H9 (cell line): ENCODE measurements at regions not wholly inside any gene's neighbourhood (a gene's known extent, or its start where the extent isn't known, plus 50 kb on each side); places are given as distances from the start of the nearest gene placed in this dataset.

Experiments
- DNase-seq: peaks from one replicate; pipeline ENCODE4 v3.0.0-alpha.2; 2017
- H2AFZ ChIP-seq: one replicate; pipeline ENCODE4 v1.6.1; 2013; ENCODE audit warnings: mild to moderate bottlenecking, low read length, control low read depth, moderate library complexity
- H2AK5ac ChIP-seq: 2 replicates; pipeline ENCODE4 v1.6.1; 2013; ENCODE audit warnings: low read length, control low read depth, mixed read lengths; ENCODE audit not compliant: insufficient read length
- H2BK120ac ChIP-seq: one replicate; pipeline ENCODE4 v1.6.1; 2013; ENCODE audit warnings: low read depth, mild to moderate bottlenecking, low read length, control low read depth, inconsistent platforms; ENCODE audit not compliant: poor library complexity, severe bottlenecking
- H2BK12ac ChIP-seq: 2 replicates; pipeline ENCODE4 v1.6.1; 2013; ENCODE audit warnings: low read length, control low read depth, mixed read lengths, low read depth; ENCODE audit not compliant: insufficient read length
- H2BK15ac ChIP-seq: 2 replicates; pipeline ENCODE4 v1.6.1; 2013; ENCODE audit warnings: low read depth, low read length, control low read depth
- H2BK20ac ChIP-seq: one replicate; pipeline ENCODE4 v1.6.1; 2013; ENCODE audit warnings: low read depth, mild to moderate bottlenecking, low read length, control low read depth, inconsistent platforms; ENCODE audit not compliant: poor library complexity, severe bottlenecking
- H2BK5ac ChIP-seq: 2 replicates; pipeline ENCODE4 v1.6.1; 2013; ENCODE audit warnings: low read length, control low read depth, mixed read lengths; ENCODE audit not compliant: insufficient read length
- H3K14ac ChIP-seq: 2 replicates; pipeline ENCODE4 v1.6.1; 2013; ENCODE audit warnings: low read length, control low read depth; ENCODE audit not compliant: insufficient read depth
- H3K18ac ChIP-seq: 2 replicates; pipeline ENCODE4 v1.6.1; 2013; ENCODE audit warnings: low read depth, mild to moderate bottlenecking, mixed read lengths, low read length, control low read depth; ENCODE audit not compliant: insufficient read length
- H3K23ac ChIP-seq: 2 replicates; pipeline ENCODE4 v1.6.1; 2013; ENCODE audit warnings: low read length, control low read depth, mixed read lengths, low read depth; ENCODE audit not compliant: insufficient read length
- H3K23me2 ChIP-seq: 2 replicates; pipeline ENCODE4 v1.6.1; 2013; ENCODE audit warnings: low read depth, mild to moderate bottlenecking, mixed read lengths, low read length, control low read depth; ENCODE audit not compliant: insufficient read length, poor library complexity, severe bottlenecking
- H3K27ac ChIP-seq: 2 replicates; pipeline ENCODE4 v1.5.1; 2013; ENCODE audit warnings: low read length, control low read depth, mixed read lengths, low read depth; ENCODE audit not compliant: insufficient read length
- H3K27me3 ChIP-seq: 2 replicates; pipeline ENCODE4 v1.6.1; 2013; ENCODE audit warnings: low read length, control low read depth, inconsistent platforms; ENCODE audit not compliant: insufficient read depth
- H3K4ac ChIP-seq: 2 replicates; pipeline ENCODE4 v1.6.1; 2013; ENCODE audit warnings: low read depth, mild to moderate bottlenecking, control low read depth, inconsistent platforms, low read length, moderate library complexity
- H3K4me1 ChIP-seq: 2 replicates; pipeline ENCODE4 v1.6.1; 2013; ENCODE audit warnings: low read length, control low read depth, inconsistent platforms; ENCODE audit not compliant: insufficient read depth
- H3K4me2 ChIP-seq: 2 replicates; pipeline ENCODE4 v1.6.1; 2013; ENCODE audit warnings: low read length, control low read depth, mixed read lengths; ENCODE audit not compliant: insufficient read length, insufficient read depth
- H3K56ac ChIP-seq: 2 replicates; pipeline ENCODE4 v1.6.1; 2013; ENCODE audit warnings: low read depth, mild to moderate bottlenecking, mixed read lengths, low read length, control low read depth; ENCODE audit not compliant: insufficient read length
- H3K79me1 ChIP-seq: 2 replicates; pipeline ENCODE4 v1.6.1; 2013; ENCODE audit warnings: low read depth, mild to moderate bottlenecking, moderate library complexity, low read length, control low read depth, inconsistent platforms; ENCODE audit not compliant: insufficient read depth, poor library complexity, severe bottlenecking
- H3K79me2 ChIP-seq: 2 replicates; pipeline ENCODE4 v1.6.1; 2013; ENCODE audit warnings: low read length, control low read depth, inconsistent platforms; ENCODE audit not compliant: insufficient read depth
- H3K9ac ChIP-seq: 2 replicates; pipeline ENCODE4 v1.6.1; 2013; ENCODE audit warnings: low read length, control low read depth, mixed read lengths; ENCODE audit not compliant: insufficient read length; ENCODE audit errors: extremely low read depth
- H3K9me3 ChIP-seq: one replicate; pipeline ENCODE4 v1.6.1; 2013; ENCODE audit warnings: low read depth, low read length, inconsistent platforms; ENCODE audit not compliant: control insufficient read depth
- H3T11ph ChIP-seq: one replicate; pipeline ENCODE4 v1.6.1; 2013; ENCODE audit warnings: mild to moderate bottlenecking, low read length, control low read depth, inconsistent platforms
- H4K20me1 ChIP-seq: one replicate; pipeline ENCODE4 v1.6.1; 2013; ENCODE audit not compliant: control insufficient read depth, insufficient read length, insufficient read depth
- H4K5ac ChIP-seq: 2 replicates; pipeline ENCODE4 v1.6.1; 2013; ENCODE audit warnings: low read depth, mild to moderate bottlenecking, mixed read lengths, low read length, control low read depth; ENCODE audit not compliant: insufficient read length
- H4K8ac ChIP-seq: replicated peaks from 2 replicates; pipeline ENCODE4 v1.6.1; 2013; ENCODE audit warnings: low read length, control low read depth, mixed read lengths, low read depth; ENCODE audit not compliant: insufficient read length
- H4K91ac ChIP-seq: 2 replicates; pipeline ENCODE4 v1.6.1; 2013; ENCODE audit warnings: low read depth, mild to moderate bottlenecking, moderate library complexity, mixed read lengths, low read length, control low read depth; ENCODE audit not compliant: insufficient read length
- H3K27ac Mint-ChIP-seq, 3 experiments: 2 replicates in 2 of 3; 3 replicates in 1 of 3; pipeline ENCODE4 v1.8.0; 2020 to 2021; ENCODE audit warnings: mixed read lengths in 3 of 3, mild to moderate bottlenecking in 1 of 3, moderate library complexity in 1 of 3
- H3K27me3 Mint-ChIP-seq: 2 replicates; pipeline ENCODE4 v1.8.0; 2021; ENCODE audit warnings: low read depth, mild to moderate bottlenecking, moderate library complexity, mixed read lengths
- H3K36me3 Mint-ChIP-seq, 3 experiments: 2 replicates in 2 of 3; 3 replicates in 1 of 3; pipeline ENCODE4 v1.8.0; 2020 to 2021; ENCODE audit warnings: low read depth in 3 of 3, mixed read lengths in 3 of 3; ENCODE audit not compliant: insufficient read depth in 1 of 3
- H3K4me1 Mint-ChIP-seq, 2 experiments: 2 replicates each; pipeline ENCODE4 v1.8.0; 2020; ENCODE audit warnings: mixed read lengths in 2 of 2
- H3K4me3 Mint-ChIP-seq, 2 experiments: 2 replicates in 1 of 2; 3 replicates in 1 of 2; pipeline ENCODE4 v1.8.0; 2020 to 2021; ENCODE audit warnings: mild to moderate bottlenecking in 2 of 2, mixed read lengths in 2 of 2, moderate library complexity in 1 of 2
- H3K9me3 Mint-ChIP-seq, 2 experiments: 2 replicates in 1 of 2; 3 replicates in 1 of 2; pipeline ENCODE4 v1.8.0; 2020; ENCODE audit warnings: mild to moderate bottlenecking in 2 of 2, mixed read lengths in 2 of 2, moderate library complexity in 1 of 2
- CTCF ChIP-seq: fragments of 200-600 bp; sonication (generic); conservative IDR thresholded peaks from 3 replicates; pipeline ENCODE4 v1.8.0; 2021; ENCODE audit warnings: antibody characterized with exemption, mild to moderate bottlenecking
- WGBS: extraction: QIAGEN DNeasy Blood & Tissue Kit; methylation state at CpG from one replicate; pipeline ENCODE4 v1.1.7; 2013; ENCODE audit warnings: missing lambda C conversion rate, low lambda C conversion rate, mixed read lengths; ENCODE audit not compliant: insufficient read length; ENCODE audit errors: extremely low coverage; 5-methylcytosine and 5-hydroxymethylcytosine counted together

- Histone ChIP-seq H3K23me2 (no peaks in the 10 kb centered on the region), H3K14ac (no peak overlapping the region), H2BK15ac (no peak overlapping the region), H3K4me1 (no peaks in the 10 kb centered on the region; the same call in 1 of the 2 replicates), H3K79me1 (no peaks in the 10 kb centered on the region), H3K9me3 (no peaks in the 10 kb centered on the region), H2BK12ac (no peak overlapping the region), H4K5ac (no peak overlapping the region), H2BK5ac (no peak overlapping the region), H3K23ac (no peak overlapping the region), H3K18ac (no peak overlapping the region), H4K8ac (no peak overlapping the region), H3T11ph (no peak overlapping the region), H3K27ac (no peak overlapping the region), H2BK20ac (no peak overlapping the region), H4K91ac (no peak overlapping the region), H4K20me1 (no peaks in the 10 kb centered on the region), H2AK5ac (no peak overlapping the region), H3K4me2 (no peak overlapping the region), H2BK120ac (no peak overlapping the region), H2AFZ (no peak overlapping the region), H3K9ac (no peak overlapping the region), H3K79me2 (no peaks in the 10 kb centered on the region), H3K27me3 (no peaks in the 10 kb centered on the region), H3K4ac (no peak overlapping the region), H3K56ac (no peak overlapping the region)
- DNase-seq: no peak
- peaks cover 4 to 6% (median 6%) of the 10 kb centered on the region in 3 experiments; a peak in 6 of 7 replicates for H3K36me3 Mint-ChIP-seq
- H3K4me1 Mint-ChIP-seq: peaks cover 32 to 38% of the 10 kb centered on the region in 2 experiments
- H3K27ac Mint-ChIP-seq: no peak overlapping the region
- TF ChIP-seq CTCF: no peak
- H3K27me3 Mint-ChIP-seq: no peaks in the 10 kb centered on the region; the same call in 1 of the 2 replicates
- H3K4me3 Mint-ChIP-seq: no peak overlapping the region
- peaks cover 4 to 6% of the 10 kb centered on the region in 2 experiments for H3K9me3 Mint-ChIP-seq
- no CpG with 5 or more reads among the region's 1 CpG for WGBS
Observed at GRCh38 chr12:58419905-58420304, 478.5 kb downstream of the ATP23 start.
